ENCODE measurements at regions not wholly inside any gene's neighbourhood (a gene's known extent, or its start where the extent isn't known, plus 50 kb on each side); places are given as distances from the start of the nearest gene placed in this dataset.

- no peak for DNase-seq (ENCODE audit: low spot score)
- no peak for TF ChIP-seq CTCF (IDR thresholded peaks at IDR 0.05; ENCODE audit: extremely low read depth, missing control alignments)
Measured at GRCh38 chr15:62931650-62932049, 110.9 kb upstream of the TPM1 start.

DNA sequence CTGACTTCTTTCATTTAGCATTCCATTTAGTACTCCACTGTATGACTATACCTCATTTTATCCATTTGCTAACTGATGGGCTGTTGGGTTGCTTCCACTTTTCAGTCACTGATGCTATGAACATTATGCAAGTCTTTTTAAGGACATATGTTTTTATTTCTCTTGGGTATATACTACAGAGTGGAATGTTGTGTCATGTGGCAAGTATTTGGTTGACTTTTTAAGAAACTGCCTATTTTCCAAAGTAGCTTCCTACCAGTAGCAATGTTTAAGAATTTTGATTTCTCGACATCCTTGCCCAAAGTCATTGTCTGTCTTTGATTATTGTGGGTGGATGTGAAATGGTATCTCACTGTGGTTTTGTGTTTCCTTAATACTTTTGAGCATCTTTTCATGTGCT, 110.1 kb upstream of the TPM1 start:
- no peak for DNase-seq (ENCODE audit: low spot score)
- no peak for TF ChIP-seq CTCF (IDR thresholded peaks at IDR 0.05; ENCODE audit: extremely low read depth, missing control alignments)

DNA sequence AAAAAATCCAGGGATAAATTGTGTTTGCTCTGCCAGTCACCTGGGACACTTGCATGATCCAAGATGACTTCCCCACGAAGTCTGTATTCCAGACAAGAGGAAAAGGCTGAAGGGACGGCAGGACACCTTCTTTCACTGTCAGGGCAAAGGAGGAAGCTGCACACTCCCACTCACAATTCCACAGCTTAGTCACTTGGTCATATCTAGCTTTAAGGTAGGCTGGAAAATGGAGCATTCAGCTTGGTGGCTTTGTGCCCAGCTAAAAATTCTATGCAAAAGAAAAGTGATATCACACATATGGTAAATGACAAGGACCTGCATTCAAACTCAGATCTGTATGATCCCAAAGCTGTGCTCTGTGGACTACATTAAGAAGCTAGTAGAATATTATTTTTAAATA, 109.2 kb upstream of the TPM1 start:
- no peak for DNase-seq (ENCODE audit: low spot score)
- TF ChIP-seq CTCF (IDR thresholded peaks at IDR 0.05; ENCODE audit: extremely low read depth, missing control alignments) = no peak

DNA sequence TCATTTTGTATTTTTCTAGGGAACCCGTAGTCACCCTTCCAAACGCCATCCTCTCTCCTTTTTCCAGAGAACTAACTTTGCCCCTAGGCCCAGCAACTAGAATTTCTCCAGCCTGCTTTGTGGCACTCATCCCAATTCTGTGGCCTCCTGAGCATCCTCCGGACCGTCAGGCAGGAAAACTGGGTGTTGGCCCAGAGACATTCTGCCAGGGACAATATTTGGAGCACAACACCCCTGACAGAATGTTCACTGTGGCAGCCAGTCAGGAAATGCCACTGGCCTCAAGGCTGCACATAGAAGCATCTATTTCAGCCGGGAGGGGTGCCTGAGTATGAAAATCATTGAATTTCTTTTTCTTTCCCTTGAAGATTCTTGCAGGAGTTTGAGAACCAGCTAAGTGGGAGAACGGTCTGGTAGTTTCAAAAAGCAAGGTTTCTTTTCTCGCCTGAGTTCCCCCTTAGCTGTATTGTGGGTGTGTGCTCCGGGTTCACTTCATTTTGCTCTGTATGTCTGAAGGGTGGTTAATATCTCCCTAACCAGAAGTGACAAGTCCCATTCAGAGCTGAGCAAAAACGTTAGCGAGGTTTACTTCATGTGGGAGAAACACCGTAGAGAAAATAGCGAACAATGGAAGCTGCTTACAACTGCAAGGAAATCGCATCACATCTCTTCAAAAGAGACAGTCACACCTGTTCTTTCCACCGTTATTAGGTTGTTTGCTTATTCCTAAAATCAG, 108.1 kb upstream of the TPM1 start:
- TF ChIP-seq CTCF (IDR thresholded peaks at IDR 0.05; ENCODE audit: extremely low read depth, missing control alignments) = no peak

DNA sequence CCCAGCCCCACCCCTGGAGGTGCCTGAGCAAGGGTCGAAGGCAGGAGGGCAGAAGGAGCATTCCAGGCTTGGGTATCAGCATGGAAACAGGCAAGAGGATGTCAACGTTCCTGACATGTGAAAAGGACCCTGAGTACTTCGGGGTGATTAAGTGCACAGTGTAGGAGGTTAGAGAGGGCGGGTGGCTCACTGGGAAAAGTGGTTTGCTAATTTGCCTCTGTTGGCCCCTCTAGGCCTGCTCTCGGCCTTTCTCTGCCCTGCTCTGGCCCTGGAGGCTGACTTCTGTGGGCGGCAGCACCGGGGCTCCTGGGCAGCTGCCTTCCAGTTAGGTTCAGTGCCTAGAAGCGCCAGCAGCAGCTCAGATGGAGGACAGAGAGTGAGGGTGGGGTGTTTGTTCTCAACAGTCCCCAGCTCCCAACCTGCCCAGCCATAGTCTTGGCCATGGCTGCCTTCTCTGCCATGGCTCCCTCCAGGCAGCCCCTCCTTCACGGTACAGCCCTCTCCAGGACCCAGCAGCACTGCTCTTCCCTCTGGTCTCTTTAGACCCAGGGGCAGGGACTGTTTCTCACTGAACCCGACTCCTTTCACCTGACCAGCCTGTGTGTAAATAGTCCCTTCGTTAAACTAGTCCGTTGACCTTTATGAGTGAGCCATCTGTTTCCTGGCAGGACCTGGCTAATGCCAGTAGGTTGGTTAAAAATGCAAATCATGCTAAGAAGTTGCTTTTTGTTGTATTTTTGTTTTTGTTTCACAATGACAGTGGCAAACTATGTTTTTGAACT, 107.1 kb upstream of the TPM1 start:
- DNase-seq (ENCODE audit: low spot score) = no peak

More for the DNA sequence above, 108.1 kb upstream of the TPM1 start:
- DNase-seq (ENCODE audit: low spot score) = no peak

DNA sequence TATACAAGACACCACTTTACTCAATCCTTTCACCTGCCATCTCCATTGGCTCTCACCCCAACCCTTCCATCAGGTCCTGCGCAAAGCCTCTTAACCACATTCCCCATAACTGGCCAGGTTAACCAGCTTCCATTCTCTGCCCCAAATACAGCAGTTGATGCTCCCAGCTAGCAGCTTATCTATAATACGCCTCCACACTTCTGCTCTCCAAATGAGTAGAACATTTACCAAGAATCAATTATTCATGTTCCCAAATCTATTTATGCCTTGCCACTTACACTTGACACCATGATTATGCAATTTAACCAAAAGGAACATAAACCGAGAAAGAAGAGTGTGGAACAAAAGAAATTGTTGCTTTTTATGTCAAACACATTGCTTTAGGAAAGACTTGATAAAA, 103.7 kb upstream of the TPM1 start:
- no peak for TF ChIP-seq CTCF (IDR thresholded peaks at IDR 0.05; ENCODE audit: extremely low read depth, missing control alignments)
- no peak for DNase-seq (ENCODE audit: low spot score)

More for the DNA sequence above, 107.1 kb upstream of the TPM1 start:
- TF ChIP-seq CTCF (IDR thresholded peaks at IDR 0.05; ENCODE audit: extremely low read depth, missing control alignments) = no peak

- no peak for TF ChIP-seq CTCF (IDR thresholded peaks at IDR 0.05; ENCODE audit: extremely low read depth, missing control alignments)
Measured at GRCh38 chr15:62940093-62940754, 102.3 kb upstream of the TPM1 start.

More at GRCh38 chr15:62940093-62940754, 102.3 kb upstream of the TPM1 start:
- DNase-seq (ENCODE audit: low spot score) = no peak
